Gastrocnemius medialis (tissue), 4 donors: ENCODE measurements at regions not wholly inside any gene's neighbourhood (a gene's known extent, or its start where the extent isn't known, plus 50 kb on each side); places are given as distances from the start of the nearest gene placed in this dataset.
"Not testable (repeated sequence)": the region's sequence is repeated elsewhere in the genome, so short reads cannot be mapped to it uniquely, and the experiment has no call there.

Experiments used
- ATAC-seq, 2 donors: fragments of 150-250 bp; one replicate each; pipeline ENCODE4 v1.9.1; 2016
- DNase-seq, 2 donors: peaks; one replicate each; pipeline ENCODE4 v3.0.0-alpha.2; 2019
- H3K27ac ChIP-seq, 4 donors: fragments of 200-600 bp; sonication (generic); 1 replicate in 1 of 4; 2 replicates in 3 of 4; pipeline ENCODE4 v1.5.1; 2016 to 2018; ENCODE audit warnings: mild to moderate bottlenecking in 2 of 4, moderate library complexity in 1 of 4
- H3K27me3 ChIP-seq, 3 donors: fragments of 200-600 bp; sonication (generic) in 2 of 3; 1 replicate in 1 of 3; 2 replicates in 2 of 3; pipeline versions ENCODE4 v1.5.1 to v1.6.0; 2016 to 2019; ENCODE audit warnings: mild to moderate bottlenecking in 1 of 3, moderate library complexity in 1 of 3
- H3K36me3 ChIP-seq, 2 donors: fragments of 200-600 bp; sonication (generic) in 1 of 2; one replicate each; pipeline ENCODE4 v1.5.1; 2017 to 2018
- H3K4me1 ChIP-seq, 2 donors: fragments of 200-600 bp; sonication (generic) in 1 of 2; one replicate each; pipeline ENCODE4 v1.5.1; 2016 to 2017; ENCODE audit warnings: mild to moderate bottlenecking in 2 of 2
- H3K4me3 ChIP-seq, 4 donors: fragments of 200-600 bp; sonication (generic) in 3 of 4; 1 replicate in 1 of 4; 2 replicates in 3 of 4; pipeline ENCODE4 v1.5.1; 2016 to 2019; ENCODE audit warnings: mild to moderate bottlenecking in 2 of 4
- H3K9me3 ChIP-seq, 3 donors: fragments of 200-600 bp; sonication (generic) in 2 of 3; 1 replicate in 1 of 3; 2 replicates in 2 of 3; pipeline ENCODE4 v1.5.1; 2016 to 2019
- POLR2A ChIP-seq, 2 donors: fragments of 450-650 bp; IDR thresholded peaks; one replicate each; pipeline ENCODE4 v1.6.1; 2017; ENCODE audit warnings: antibody characterized with exemption in 2 of 2, mild to moderate bottlenecking in 2 of 2, moderate library complexity in 2 of 2
- in situ Hi-C, 4 donors: fragments of 200-750 bp; cut with MboI; loops; one replicate each; pipeline versions ENCODE4 v1.15.0 to v1.8.0; 2017; ENCODE audit warnings: low sequenced_read_pairs in 4 of 4
- intact Hi-C: fragments of 100-400 bp; cut with DNase I; formaldehyde crosslinking; loops from one replicate; pipeline ENCODE4 v1.15.1; 2023; ENCODE audit warnings: low total_unique reads
- TF ChIP-seq, protein P1 (sequence below), 5 experiments: fragments of 450-650 bp in 3 of 5; fragments of 200-600 bp in 2 of 5; sonication (generic) in 2 of 5; IDR thresholded peaks in 4 of 5; conservative IDR thresholded peaks in 1 of 5; 1 replicate in 4 of 5; 2 replicates in 1 of 5; pipeline ENCODE4 v1.5.1; 2016 to 2019; ENCODE audit warnings: antibody characterized with exemption in 5 of 5, mild to moderate bottlenecking in 3 of 5, moderate library complexity in 3 of 5

DNA sequence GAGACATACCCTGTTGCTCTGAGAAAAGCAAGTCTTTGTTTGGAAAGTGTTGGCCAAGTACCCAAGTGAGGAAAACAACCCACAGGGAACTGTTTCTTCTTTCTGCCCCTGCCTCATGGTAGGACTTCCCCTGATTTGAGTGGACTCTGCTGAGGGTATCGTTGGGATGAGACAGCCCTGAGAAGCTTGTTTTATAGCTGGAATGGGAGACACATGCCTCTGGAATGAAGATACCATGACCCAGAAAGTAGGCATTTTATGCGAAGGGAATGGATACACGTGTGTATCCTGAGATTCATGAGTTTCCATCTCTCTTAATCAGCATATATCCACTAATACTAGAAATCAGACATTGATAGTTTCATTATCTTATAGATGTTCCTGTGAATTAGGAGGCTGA is 382.3 kb downstream of the ATP23 start:
- TF ChIP-seq, protein P1, sequence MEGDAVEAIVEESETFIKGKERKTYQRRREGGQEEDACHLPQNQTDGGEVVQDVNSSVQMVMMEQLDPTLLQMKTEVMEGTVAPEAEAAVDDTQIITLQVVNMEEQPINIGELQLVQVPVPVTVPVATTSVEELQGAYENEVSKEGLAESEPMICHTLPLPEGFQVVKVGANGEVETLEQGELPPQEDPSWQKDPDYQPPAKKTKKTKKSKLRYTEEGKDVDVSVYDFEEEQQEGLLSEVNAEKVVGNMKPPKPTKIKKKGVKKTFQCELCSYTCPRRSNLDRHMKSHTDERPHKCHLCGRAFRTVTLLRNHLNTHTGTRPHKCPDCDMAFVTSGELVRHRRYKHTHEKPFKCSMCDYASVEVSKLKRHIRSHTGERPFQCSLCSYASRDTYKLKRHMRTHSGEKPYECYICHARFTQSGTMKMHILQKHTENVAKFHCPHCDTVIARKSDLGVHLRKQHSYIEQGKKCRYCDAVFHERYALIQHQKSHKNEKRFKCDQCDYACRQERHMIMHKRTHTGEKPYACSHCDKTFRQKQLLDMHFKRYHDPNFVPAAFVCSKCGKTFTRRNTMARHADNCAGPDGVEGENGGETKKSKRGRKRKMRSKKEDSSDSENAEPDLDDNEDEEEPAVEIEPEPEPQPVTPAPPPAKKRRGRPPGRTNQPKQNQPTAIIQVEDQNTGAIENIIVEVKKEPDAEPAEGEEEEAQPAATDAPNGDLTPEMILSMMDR (IDR thresholded peaks at IDR 0.05 in 4 of 5, conservative IDR thresholded peaks at IDR 0.05 in 1 of 5), result no peak
- TF ChIP-seq POLR2A (IDR thresholded peaks at IDR 0.05), result no peak
- intact Hi-C loops (no loop called here), in situ Hi-C loops (no loop called here)
- Histone ChIP-seq H3K36me3 (no peaks in the 10 kb centered on the region), H3K27me3 (no peaks in the 10 kb centered on the region), H3K4me3 (no peak overlapping the region), H3K27ac (no peak overlapping the region), H3K9me3 (no peaks in the 10 kb centered on the region), H3K4me1 (no peaks in the 10 kb centered on the region)
- ATAC-seq (no peak), DNase-seq (no peak)

DNA sequence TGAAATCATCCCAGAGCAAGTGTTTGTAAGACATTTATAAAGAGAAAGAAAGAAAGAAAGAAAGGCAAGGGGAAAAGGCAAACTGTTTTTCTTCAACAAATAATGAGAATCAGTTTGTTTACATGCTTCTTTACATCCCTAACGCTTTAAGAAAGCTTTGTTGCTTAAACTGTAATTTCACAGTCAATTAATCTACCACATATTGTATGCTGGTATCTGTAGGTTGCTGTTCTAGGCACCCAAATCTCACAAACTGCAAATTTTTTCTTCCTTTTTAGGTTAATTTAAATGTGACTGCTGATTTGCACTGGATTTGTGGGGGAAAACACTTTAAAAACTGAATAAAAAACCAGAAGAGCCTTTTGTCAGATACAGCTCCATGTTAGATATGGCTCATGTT is 384.2 kb downstream of the ATP23 start:
- no peaks in the 10 kb centered on the region for H3K36me3 ChIP-seq
- DNase-seq (no peak), ATAC-seq (no peak)
- no peaks in the 10 kb centered on the region for H3K4me1 ChIP-seq
- no peaks in the 10 kb centered on the region for H3K27me3 ChIP-seq
- H3K4me3 ChIP-seq, result no peak overlapping the region
- TF ChIP-seq POLR2A (IDR thresholded peaks at IDR 0.05), result no peak
- TF ChIP-seq, protein P1 (IDR thresholded peaks at IDR 0.05 in 4 of 5, conservative IDR thresholded peaks at IDR 0.05 in 1 of 5), result no peak
- H3K9me3 ChIP-seq, result no peaks in the 10 kb centered on the region
- in situ Hi-C loops (loop anchor here in 2 of 4 donors (25.0 kb wide), 1 partner anchor 338 kb away; no protein-coding TSS in a partner anchor), intact Hi-C loops (no loop called here)
- no peak overlapping the region for H3K27ac ChIP-seq

DNA sequence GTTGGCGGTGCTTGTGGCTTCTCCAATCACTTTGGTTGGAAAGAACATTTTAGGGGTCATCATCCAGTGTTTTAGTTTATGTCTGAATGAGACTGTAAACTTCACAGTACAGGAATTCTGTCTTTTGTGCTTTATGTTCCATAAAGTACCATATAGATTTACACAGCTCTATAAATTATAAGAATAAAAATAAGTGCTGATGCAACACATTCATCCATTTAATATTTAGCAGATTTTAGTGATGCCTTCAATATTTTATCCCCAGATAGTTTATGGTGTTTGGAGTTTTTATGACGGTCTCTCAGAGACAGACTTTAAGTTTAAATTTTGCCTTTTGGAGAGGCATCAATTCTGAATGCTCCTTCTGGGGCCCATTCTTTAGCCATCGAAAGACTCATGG is 385.2 kb downstream of the ATP23 start:
- TF ChIP-seq POLR2A (IDR thresholded peaks at IDR 0.05), result no peak
- TF ChIP-seq, protein P1 (IDR thresholded peaks at IDR 0.05 in 4 of 5, conservative IDR thresholded peaks at IDR 0.05 in 1 of 5), result no peak
- no peak for ATAC-seq
- intact Hi-C loops, result no loop called here

DNA sequence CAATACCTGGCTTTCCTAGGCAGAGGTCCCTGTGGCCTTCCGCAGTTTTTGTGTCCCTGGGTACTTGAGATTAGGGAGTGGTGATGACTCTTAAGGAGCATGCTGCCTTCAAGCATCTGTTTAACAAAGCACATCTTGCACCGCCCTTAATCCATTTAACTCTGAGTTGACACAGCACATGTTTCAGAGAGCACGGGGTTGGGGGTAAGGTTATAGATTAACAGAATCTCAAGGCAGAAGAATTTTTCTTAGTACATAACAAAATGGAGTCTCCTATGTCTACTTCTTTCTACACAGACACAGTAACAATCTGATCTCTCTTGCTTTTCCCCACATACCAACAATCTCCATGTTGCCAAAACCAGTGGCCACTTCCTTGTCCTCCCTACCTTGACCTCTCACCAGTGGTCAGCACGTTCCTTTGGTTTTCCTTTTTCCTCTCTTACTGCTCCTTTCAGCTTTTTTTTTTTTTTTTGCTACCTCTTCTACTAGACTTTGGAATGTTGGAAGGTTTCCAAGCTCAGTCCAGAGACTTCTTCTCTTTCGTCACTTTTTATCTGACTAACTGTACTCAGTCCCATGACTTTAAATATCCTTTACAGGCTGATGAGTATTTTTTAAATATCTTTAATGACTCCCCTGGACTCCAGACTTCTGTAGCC is 395.3 kb downstream of the ATP23 start:
- in situ Hi-C loops, result loop anchor here in 2 of 4 donors (25.0 kb wide), 1 partner anchor 349 kb away; no protein-coding TSS in a partner anchor
- H3K27me3 ChIP-seq, intact Hi-C loops, H3K4me3 ChIP-seq, ATAC-seq, DNase-seq, H3K9me3 ChIP-seq, H3K27ac ChIP-seq, H3K4me1 ChIP-seq, H3K36me3 ChIP-seq: not testable (repeated sequence)

More for the DNA sequence above, 385.2 kb downstream of the ATP23 start:
- Histone ChIP-seq H3K27me3 (no peaks in the 10 kb centered on the region), H3K9me3 (no peaks in the 10 kb centered on the region), H3K4me1 (no peaks in the 10 kb centered on the region), H3K36me3 (no peaks in the 10 kb centered on the region), H3K4me3 (no peak overlapping the region), H3K27ac (no peak overlapping the region)
- DNase-seq, result no peak
- in situ Hi-C loops, result loop anchor here in 2 of 4 donors (25.0 kb wide), 1 partner anchor 339 kb away; no protein-coding TSS in a partner anchor

DNA sequence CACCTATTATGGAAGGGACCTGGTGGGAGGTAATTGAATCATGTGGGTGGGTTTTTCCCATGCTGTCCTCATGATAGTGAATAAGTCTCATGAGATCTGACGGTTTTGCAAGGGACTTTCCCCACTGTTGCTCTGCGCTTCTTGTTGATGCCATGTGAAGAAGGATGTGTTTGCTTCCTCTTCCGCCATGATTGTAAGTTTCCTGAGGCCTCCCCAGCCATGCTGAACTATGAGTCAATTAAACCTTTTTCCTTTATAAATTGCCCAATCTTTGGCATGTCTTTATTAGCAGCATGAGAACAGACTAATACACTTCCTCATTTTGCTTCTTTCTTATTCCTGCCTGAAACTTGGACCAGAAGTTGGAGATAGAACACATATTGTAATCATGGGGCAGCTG is 396.2 kb downstream of the ATP23 start:
- intact Hi-C loops, DNase-seq, H3K9me3 ChIP-seq, H3K27ac ChIP-seq, H3K27me3 ChIP-seq, H3K4me1 ChIP-seq, ATAC-seq, H3K4me3 ChIP-seq, H3K36me3 ChIP-seq: not testable (repeated sequence)
- in situ Hi-C loops, result loop anchor here in 2 of 4 donors (25.0 kb wide), 1 partner anchor 350 kb away; no protein-coding TSS in a partner anchor
